ENCODE measurements at regions not wholly inside any gene's neighbourhood (a gene's known extent, or its start where the extent isn't known, plus 50 kb on each side); places are given as distances from the start of the nearest gene placed in this dataset.
"Not testable (repeated sequence)": the region's sequence is repeated elsewhere in the genome, so short reads cannot be mapped to it uniquely, and the experiment has no call there.

- TF ChIP-seq CTCF (conservative IDR thresholded peaks at IDR 0.05); ZFX (IDR thresholded peaks at IDR 0.05): not testable (repeated sequence)
Measured at GRCh38 chr22:11574231-11574630, 3953.8 kb upstream of the OR11H1 start.

Data from C4-2B (cell line).